Gastrocnemius medialis (tissue), 4 donors: ENCODE measurements at regions not wholly inside any gene's neighbourhood (a gene's known extent, or its start where the extent isn't known, plus 50 kb on each side); places are given as distances from the start of the nearest gene placed in this dataset.

Experiments
- POLR2A ChIP-seq, 2 donors: fragments of 450-650 bp; IDR thresholded peaks; one replicate each; pipeline ENCODE4 v1.6.1; 2017; ENCODE audit warnings: antibody characterized with exemption in 2 of 2, mild to moderate bottlenecking in 2 of 2, moderate library complexity in 2 of 2
- TF ChIP-seq, protein P1 (sequence below), 5 experiments: fragments of 450-650 bp in 3 of 5; fragments of 200-600 bp in 2 of 5; sonication (generic) in 2 of 5; IDR thresholded peaks in 4 of 5; conservative IDR thresholded peaks in 1 of 5; 1 replicate in 4 of 5; 2 replicates in 1 of 5; pipeline ENCODE4 v1.5.1; 2016 to 2019; ENCODE audit warnings: antibody characterized with exemption in 5 of 5, mild to moderate bottlenecking in 3 of 5, moderate library complexity in 3 of 5

DNA sequence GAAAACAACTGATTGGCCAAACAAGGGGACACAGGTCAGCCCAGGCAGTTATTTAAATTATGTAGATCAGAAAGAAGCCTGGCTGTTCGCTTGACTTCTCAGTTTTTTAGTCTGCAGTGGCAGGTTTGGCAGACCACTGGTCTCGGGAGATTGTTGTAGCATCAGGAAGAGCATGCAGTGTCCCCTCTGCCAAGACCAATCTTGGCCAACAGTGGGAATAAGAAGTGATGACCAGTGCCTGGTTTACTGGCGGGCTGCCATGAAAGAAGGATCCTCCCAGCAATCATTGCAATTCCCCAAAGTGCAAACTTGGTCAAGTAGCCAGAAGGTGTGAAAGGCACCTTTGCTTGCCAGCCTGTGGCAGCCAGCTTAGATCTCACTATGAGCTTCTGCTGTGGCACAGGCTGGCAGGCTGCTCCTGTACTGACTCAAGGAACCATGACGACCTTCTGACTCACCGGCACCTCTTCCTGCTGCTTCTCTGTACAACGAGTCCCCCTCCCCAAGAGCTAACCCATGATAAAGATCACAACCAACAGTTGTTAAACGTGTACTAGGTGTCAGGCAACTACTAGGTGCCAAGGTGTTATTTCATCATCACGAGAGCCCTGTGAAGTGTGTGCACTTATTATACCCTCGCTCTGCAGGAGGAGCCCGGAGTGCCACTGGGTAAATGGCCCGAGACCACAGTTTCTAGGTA lies 76.8 kb upstream of the DUSP22 start:
- TF ChIP-seq, protein P1, sequence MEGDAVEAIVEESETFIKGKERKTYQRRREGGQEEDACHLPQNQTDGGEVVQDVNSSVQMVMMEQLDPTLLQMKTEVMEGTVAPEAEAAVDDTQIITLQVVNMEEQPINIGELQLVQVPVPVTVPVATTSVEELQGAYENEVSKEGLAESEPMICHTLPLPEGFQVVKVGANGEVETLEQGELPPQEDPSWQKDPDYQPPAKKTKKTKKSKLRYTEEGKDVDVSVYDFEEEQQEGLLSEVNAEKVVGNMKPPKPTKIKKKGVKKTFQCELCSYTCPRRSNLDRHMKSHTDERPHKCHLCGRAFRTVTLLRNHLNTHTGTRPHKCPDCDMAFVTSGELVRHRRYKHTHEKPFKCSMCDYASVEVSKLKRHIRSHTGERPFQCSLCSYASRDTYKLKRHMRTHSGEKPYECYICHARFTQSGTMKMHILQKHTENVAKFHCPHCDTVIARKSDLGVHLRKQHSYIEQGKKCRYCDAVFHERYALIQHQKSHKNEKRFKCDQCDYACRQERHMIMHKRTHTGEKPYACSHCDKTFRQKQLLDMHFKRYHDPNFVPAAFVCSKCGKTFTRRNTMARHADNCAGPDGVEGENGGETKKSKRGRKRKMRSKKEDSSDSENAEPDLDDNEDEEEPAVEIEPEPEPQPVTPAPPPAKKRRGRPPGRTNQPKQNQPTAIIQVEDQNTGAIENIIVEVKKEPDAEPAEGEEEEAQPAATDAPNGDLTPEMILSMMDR (IDR thresholded peaks at IDR 0.05 in 4 of 5, conservative IDR thresholded peaks at IDR 0.05 in 1 of 5), result no peak
- TF ChIP-seq POLR2A (IDR thresholded peaks at IDR 0.05), result no peak
